ENCODE measurements at regions not wholly inside any gene's neighbourhood (a gene's known extent, or its start where the extent isn't known, plus 50 kb on each side); places are given as distances from the start of the nearest gene placed in this dataset.

GRCh38 chr6:118410001-118410400 is 138.1 kb upstream of the PLN start:
- no peak overlapping the region for H3K4me3 ChIP-seq (replicated peaks; ENCODE audit: low read depth, low read length)
- TF ChIP-seq CTCF (IDR thresholded peaks at IDR 0.05; ENCODE audit: low read length, missing control alignments), result no peak
- DNase-seq (ENCODE audit: low read depth), result no peak

Measured in fibroblast of pulmonary artery (primary cell).